IMR-90 (cell line): ENCODE measurements at regions not wholly inside any gene's neighbourhood (a gene's known extent, or its start where the extent isn't known, plus 50 kb on each side); places are given as distances from the start of the nearest gene placed in this dataset.
"Not testable (repeated sequence)": the region's sequence is repeated elsewhere in the genome, so short reads cannot be mapped to it uniquely, and the experiment has no call there.

Source experiments
- ATAC-seq: fragments of 200-7000 bp; cut with Tn5 transposase; 2 replicates; pipeline ENCODE4 v1.9.1; 2020; ENCODE audit warnings: low read depth, mild to moderate bottlenecking, moderate library complexity
- BruUV-seq: library from RNA; stranded (reverse); fragments of 400-500 nt; replicated peaks from 2 replicates; lab custom pipeline; 2021; lab: Mats Ljungman, UMichigan
- CTCF ChIA-PET: fragments of 300-600 bp; formaldehyde crosslinking; extraction: SDS; loops from one replicate; lab custom pipeline; 2021; ENCODE audit warnings: antibody characterized with exemption; lab: Yijun Ruan, JAX
- POLR2A ChIA-PET: fragments of 300-600 bp; sonication (Branson Sonifier 250); formaldehyde crosslinking; loops from one replicate; lab custom pipeline; 2022; ENCODE audit warnings: antibody characterized with exemption; ENCODE audit not compliant: unreplicated experiment; lab: Charles Lee
- DNase-seq: peaks from one replicate; pipeline ENCODE4 v3.0.0; 2013
- H2AFZ ChIP-seq: replicated peaks from 2 replicates; pipeline ENCODE3; 2013; ENCODE audit warnings: low read length, mild to moderate bottlenecking; ENCODE audit not compliant: poor library complexity
- H2AK5ac ChIP-seq: 2 replicates; pipeline ENCODE4 v1.6.1; 2013; ENCODE audit warnings: low read depth, low read length, inconsistent platforms
- H2AK9ac ChIP-seq: replicated peaks from 2 replicates; pipeline ENCODE3; 2013; ENCODE audit warnings: mild to moderate bottlenecking, low read depth, low read length, moderate library complexity; ENCODE audit not compliant: poor library complexity
- H2BK120ac ChIP-seq: 2 replicates; pipeline ENCODE4 v1.6.1; 2013; ENCODE audit warnings: low read depth, low read length, inconsistent platforms
- H2BK15ac ChIP-seq: 3 replicates; pipeline ENCODE4 v1.6.1; 2013; ENCODE audit warnings: low read depth, low read length, inconsistent platforms
- H2BK20ac ChIP-seq: 2 replicates; pipeline ENCODE4 v1.6.1; 2013; ENCODE audit warnings: low read depth, mild to moderate bottlenecking, inconsistent platforms, low read length, moderate library complexity
- H2BK5ac ChIP-seq: 2 replicates; pipeline ENCODE4 v1.6.1; 2013; ENCODE audit warnings: mild to moderate bottlenecking, low read depth, low read length, inconsistent platforms; ENCODE audit not compliant: poor library complexity, severe bottlenecking
- H3K14ac ChIP-seq: replicated peaks from 2 replicates; pipeline ENCODE4 v1.6.1; 2013; ENCODE audit warnings: low read depth, low read length, inconsistent platforms
- H3K18ac ChIP-seq: 2 replicates; pipeline ENCODE4 v1.6.1; 2013; ENCODE audit warnings: low read depth, low read length, control low read depth
- H3K23ac ChIP-seq: 2 replicates; pipeline ENCODE4 v1.6.1; 2013; ENCODE audit warnings: low read depth, low read length, inconsistent platforms
- H3K27ac ChIP-seq: 2 replicates; pipeline ENCODE4 v1.5.1; 2013; ENCODE audit warnings: mild to moderate bottlenecking, control low read depth, low read length; ENCODE audit not compliant: insufficient read depth
- H3K27me3 ChIP-seq: 2 replicates; pipeline ENCODE4 v1.6.1; 2013; ENCODE audit warnings: low read length; ENCODE audit not compliant: control insufficient read depth, insufficient read depth
- H3K36me3 ChIP-seq: 2 replicates; pipeline ENCODE4 v1.6.1; 2013; ENCODE audit warnings: low read length, mixed read lengths; ENCODE audit not compliant: control insufficient read depth, insufficient read depth
- H3K4ac ChIP-seq: 2 replicates; pipeline ENCODE4 v1.6.1; 2013; ENCODE audit warnings: low read depth, low read length, inconsistent platforms
- H3K4me1 ChIP-seq: 2 replicates; pipeline ENCODE4 v1.6.1; 2013; ENCODE audit warnings: low read length, mixed read lengths; ENCODE audit not compliant: control insufficient read depth, insufficient read depth
- H3K4me2 ChIP-seq: 2 replicates; pipeline ENCODE4 v1.6.1; 2013; ENCODE audit warnings: low read depth, mild to moderate bottlenecking, control low read depth, low read length, moderate library complexity
- H3K4me3 ChIP-seq: 2 replicates; pipeline ENCODE4 v1.5.1; 2013; ENCODE audit warnings: low read depth, mild to moderate bottlenecking, control low read depth, low read length, moderate library complexity; ENCODE audit not compliant: insufficient read depth
- H3K56ac ChIP-seq: 2 replicates; pipeline ENCODE4 v1.6.1; 2013; ENCODE audit warnings: low read length, inconsistent platforms; ENCODE audit not compliant: insufficient read depth; ENCODE audit errors: extremely low read depth
- H3K79me1 ChIP-seq, 2 experiments: 2 replicates each; pipeline ENCODE4 v1.6.1; 2013; ENCODE audit warnings: low read length in 2 of 2, inconsistent platforms in 1 of 2, low read depth in 1 of 2
- H3K9ac ChIP-seq: 2 replicates; pipeline ENCODE4 v1.6.1; 2013; ENCODE audit warnings: low read depth, low read length, control low read depth
- H3K9me1 ChIP-seq: 2 replicates; pipeline ENCODE4 v1.6.1; 2013; ENCODE audit warnings: low read length, inconsistent platforms; ENCODE audit not compliant: insufficient read depth
- H3K9me3 ChIP-seq: 2 replicates; pipeline ENCODE4 v1.6.1; 2013; ENCODE audit warnings: low read length; ENCODE audit not compliant: control insufficient read depth, insufficient read depth
- H4K20me1 ChIP-seq: 2 replicates; pipeline ENCODE4 v1.6.1; 2013; ENCODE audit warnings: low read length, inconsistent platforms; ENCODE audit not compliant: insufficient read depth
- H4K5ac ChIP-seq: 2 replicates; pipeline ENCODE4 v1.6.1; 2013; ENCODE audit warnings: mild to moderate bottlenecking, low read depth, low read length, control low read depth
- H4K8ac ChIP-seq, 2 experiments: 2 replicates each; pipeline ENCODE4 v1.6.1; 2013; ENCODE audit warnings: low read depth in 2 of 2, low read length in 2 of 2, control low read depth in 1 of 2, inconsistent platforms in 1 of 2
- H4K91ac ChIP-seq: 2 replicates; pipeline ENCODE4 v1.6.1; 2013; ENCODE audit warnings: low read depth, low read length, inconsistent platforms; ENCODE audit not compliant: insufficient read depth
- WGBS, 2 experiments: methylation state at CpG; one replicate each; pipeline versions ENCODE4 v1.1.5 to v1.1.7; 2013; ENCODE audit warnings: missing lambda C conversion rate in 2 of 2; ENCODE audit not compliant: insufficient read length in 1 of 2; ENCODE audit errors: extremely low coverage in 2 of 2; 5-methylcytosine and 5-hydroxymethylcytosine counted together
- dilution Hi-C: fragments of 300-500 bp; cut with HindIII; formaldehyde crosslinking; loops from one replicate; pipeline ENCODE4 v1.14.3; 2018; ENCODE audit warnings: low sequenced_read_pairs; ENCODE audit not compliant: unreplicated experiment
- in situ Hi-C: fragments of 300-500 bp; cut with MboI; formaldehyde crosslinking; loops from 3 replicates; pipeline ENCODE4 v1.14.3; 2019; ENCODE audit warnings: low sequenced_read_pairs, inconsistent platforms, mixed read lengths
- intact Hi-C: fragments of 100-400 bp; cut with micrococcal nuclease; formaldehyde crosslinking; loops from 2 replicates; pipeline ENCODE4 v1.10.0; 2022

GRCh38 chrY:11156846-11157245 is 1544.2 kb upstream of the USP9Y start:
- H2BK120ac ChIP-seq, H3K14ac ChIP-seq, DNase-seq, intact Hi-C loops, H3K4me3 ChIP-seq, H4K91ac ChIP-seq, in situ Hi-C loops, H3K9me3 ChIP-seq, H3K4me2 ChIP-seq, H3K9me1 ChIP-seq, H2AFZ ChIP-seq, H3K27ac ChIP-seq, H3K36me3 ChIP-seq, H3K56ac ChIP-seq, H2AK9ac ChIP-seq, H3K79me1 ChIP-seq, dilution Hi-C loops, H3K4me1 ChIP-seq, ATAC-seq, H3K23ac ChIP-seq, H3K9ac ChIP-seq, H4K5ac ChIP-seq, H3K18ac ChIP-seq, H2AK5ac ChIP-seq, H4K8ac ChIP-seq, H3K4ac ChIP-seq, POLR2A ChIA-PET, BruUV-seq, H2BK20ac ChIP-seq, H3K27me3 ChIP-seq, H4K20me1 ChIP-seq, H2BK5ac ChIP-seq, CTCF ChIA-PET, H2BK15ac ChIP-seq: not testable (repeated sequence)
- WGBS, 2 experiments = no CpG with 5 or more reads among the region's 11 CpGs

DNA sequence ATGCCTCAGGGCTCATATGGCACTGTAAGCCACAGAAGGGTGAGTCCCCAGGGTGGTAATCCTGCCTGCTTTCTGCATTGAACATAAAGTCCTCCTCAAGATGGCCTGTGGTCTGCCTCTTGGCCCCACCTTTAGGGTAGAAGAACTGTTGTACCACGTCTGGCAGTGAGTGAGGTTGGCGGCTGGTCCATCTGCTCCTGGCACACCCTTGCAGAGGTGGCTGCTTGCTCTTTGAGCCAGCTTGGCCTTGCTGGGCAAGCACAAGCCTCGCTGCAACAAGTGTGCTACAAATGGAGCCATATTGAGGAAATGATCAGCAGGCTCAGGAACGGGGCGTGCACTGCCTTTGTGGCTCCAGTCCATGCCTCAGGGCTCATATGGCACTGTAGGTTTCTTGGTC is 1524.0 kb upstream of the USP9Y start:
- H3K18ac ChIP-seq, H3K4me2 ChIP-seq, H4K20me1 ChIP-seq, in situ Hi-C loops, H3K4ac ChIP-seq, H4K91ac ChIP-seq, H3K4me3 ChIP-seq, H3K27me3 ChIP-seq, H3K9me1 ChIP-seq, ATAC-seq, H3K36me3 ChIP-seq, DNase-seq, H2AK9ac ChIP-seq, H4K5ac ChIP-seq, H3K27ac ChIP-seq, H2BK120ac ChIP-seq, H2AFZ ChIP-seq, H2BK5ac ChIP-seq, H3K9ac ChIP-seq, H4K8ac ChIP-seq, H3K56ac ChIP-seq, H2BK20ac ChIP-seq, BruUV-seq, intact Hi-C loops, H3K23ac ChIP-seq, H2BK15ac ChIP-seq, H3K79me1 ChIP-seq, dilution Hi-C loops, H3K4me1 ChIP-seq, H3K9me3 ChIP-seq, H3K14ac ChIP-seq, H2AK5ac ChIP-seq, POLR2A ChIA-PET, CTCF ChIA-PET: not testable (repeated sequence)
- WGBS, 2 experiments = no CpG with 5 or more reads among the region's 5 CpGs
